GM23338 (cell line): ENCODE measurements at regions not wholly inside any gene's neighbourhood (a gene's known extent, or its start where the extent isn't known, plus 50 kb on each side); places are given as distances from the start of the nearest gene placed in this dataset.
A peak's percentile ranks its signal among the peaks of the same experiment; 100 is the strongest.

ENCODE experiments used
- ATAC-seq: fragments of 200-7000 bp; cut with Tn5 transposase; 3 replicates; pipeline ENCODE4 v1.9.1; 2020
- DNase-seq: peaks from one replicate; pipeline ENCODE4 v3.0.0-alpha.2; 2015; ENCODE audit warnings: low spot score
- H2AFZ ChIP-seq: fragments of 200-600 bp; sonication (generic); 2 replicates; pipeline ENCODE4 v1.8.0; 2016; ENCODE audit warnings: antibody characterized with exemption, mild to moderate bottlenecking, moderate library complexity
- H3F3A ChIP-seq: fragments of 200-600 bp; sonication (generic); replicated peaks from 2 replicates; pipeline ENCODE4 v1.8.0; 2017; ENCODE audit warnings: antibody characterized with exemption, mixed run types, low read depth
- H3K27ac ChIP-seq: fragments of 200-600 bp; sonication (generic); 2 replicates; pipeline ENCODE4 v1.6.1; 2016; ENCODE audit warnings: low read depth
- H3K27me3 ChIP-seq: fragments of 200-600 bp; sonication (generic); 2 replicates; pipeline ENCODE4 v1.8.0; 2016; ENCODE audit warnings: mild to moderate bottlenecking, mixed run types, moderate library complexity; ENCODE audit not compliant: insufficient read depth
- H3K36me3 ChIP-seq: fragments of 200-600 bp; sonication (generic); 2 replicates; pipeline ENCODE4 v1.8.0; 2016; ENCODE audit warnings: mild to moderate bottlenecking; ENCODE audit not compliant: insufficient read depth
- H3K4me1 ChIP-seq: fragments of 200-600 bp; sonication (generic); 2 replicates; pipeline ENCODE4 v1.8.0; 2016; ENCODE audit warnings: mild to moderate bottlenecking, moderate library complexity; ENCODE audit not compliant: insufficient read depth
- H3K4me2 ChIP-seq: fragments of 200-600 bp; sonication (generic); 2 replicates; pipeline ENCODE4 v1.7.1; 2017; ENCODE audit warnings: mixed run types
- H3K4me3 ChIP-seq: fragments of 200-600 bp; sonication (generic); 2 replicates; pipeline ENCODE4 v1.6.1; 2016; ENCODE audit warnings: mixed run types
- H3K79me2 ChIP-seq: fragments of 200-600 bp; sonication (generic); replicated peaks from 2 replicates; pipeline ENCODE4 v1.8.0; 2017; ENCODE audit warnings: mild to moderate bottlenecking; ENCODE audit not compliant: insufficient read depth
- H3K9me2 ChIP-seq: fragments of 200-600 bp; sonication (generic); 2 replicates; pipeline ENCODE4 v1.8.0; 2017; ENCODE audit not compliant: insufficient read depth
- H4K20me1 ChIP-seq: fragments of 200-600 bp; sonication (generic); replicated peaks from 2 replicates; pipeline ENCODE4 v1.8.0; 2017; ENCODE audit warnings: mild to moderate bottlenecking; ENCODE audit not compliant: insufficient read depth
- H3K27ac Mint-ChIP-seq: 2 replicates; pipeline ENCODE4 v1.8.0; 2020; ENCODE audit warnings: inconsistent platforms, mild to moderate bottlenecking, moderate library complexity, mixed read lengths
- H3K27me3 Mint-ChIP-seq: 3 replicates; pipeline ENCODE4 v1.8.0; 2022; ENCODE audit warnings: low read depth, mild to moderate bottlenecking, moderate library complexity, mixed read lengths, inconsistent platforms; ENCODE audit not compliant: insufficient read depth, poor library complexity
- H3K36me3 Mint-ChIP-seq: 3 replicates; pipeline ENCODE4 v1.8.0; 2021; ENCODE audit warnings: low read depth, mild to moderate bottlenecking, inconsistent platforms, moderate library complexity, mixed read lengths
- H3K4me1 Mint-ChIP-seq: 3 replicates; pipeline ENCODE4 v1.8.0; 2020; ENCODE audit warnings: mild to moderate bottlenecking, inconsistent platforms, mixed read lengths
- H3K4me3 Mint-ChIP-seq: 3 replicates; pipeline ENCODE4 v1.8.0; 2021; ENCODE audit warnings: moderate library complexity, mild to moderate bottlenecking, inconsistent platforms, mixed read lengths
- H3K9me3 Mint-ChIP-seq: 3 replicates; pipeline ENCODE4 v1.8.0; 2020; ENCODE audit warnings: moderate library complexity, mild to moderate bottlenecking, inconsistent platforms, mixed read lengths
- ETS1 ChIP-seq: IDR thresholded peaks from 2 replicates; pipeline ENCODE4 v1.6.1; 2016; ENCODE audit warnings: antibody characterized with exemption
- EZH2 ChIP-seq: fragments of 200-600 bp; sonication (generic); IDR thresholded peaks from one replicate; pipeline ENCODE4 v1.8.0; 2017; ENCODE audit warnings: antibody characterized with exemption, mild to moderate bottlenecking, low read depth; ENCODE audit not compliant: unreplicated experiment
- EZH2phosphoT487 ChIP-seq: fragments of 200-600 bp; sonication (generic); IDR thresholded peaks from one replicate; pipeline ENCODE4 v1.8.1; 2018; ENCODE audit warnings: antibody characterized with exemption; ENCODE audit not compliant: unreplicated experiment
- NANOG ChIP-seq: IDR thresholded peaks from 2 replicates; pipeline ENCODE4 v1.6.1; 2016; ENCODE audit warnings: antibody characterized with exemption, borderline replicate concordance
- POLR2AphosphoS5 ChIP-seq: IDR thresholded peaks from 2 replicates; pipeline ENCODE4 v1.6.1; 2016; ENCODE audit warnings: antibody characterized with exemption, low read depth
- REST ChIP-seq: IDR thresholded peaks from one replicate; pipeline ENCODE4 v1.6.1; 2018; ENCODE audit warnings: antibody characterized with exemption; ENCODE audit not compliant: unreplicated experiment
- STAT1 ChIP-seq: IDR thresholded peaks from one replicate; pipeline ENCODE4 v1.6.1; 2016; ENCODE audit warnings: antibody characterized with exemption; ENCODE audit not compliant: unreplicated experiment
- ZNF462 ChIP-seq: fragments of 250-450 bp; sonication (Bioruptor Pico); IDR thresholded peaks from 2 replicates; pipeline ENCODE4 v1.5.0; 2020; ENCODE audit warnings: mild to moderate bottlenecking, moderate library complexity

GRCh38 chr3:164890061-164890460, 188.2 kb downstream of the SI start (continued):
- TF ChIP-seq ZNF462 (CRISPR knock-in tag) (peak; percentile 46; the same call in 1 of the 2 replicates), EZH2 (no peak)

- no peaks in the 10 kb centered on the region; the same call in 2 of the 3 replicates for H3K9me3 Mint-ChIP-seq
- TF ChIP-seq EZH2 (no peak), NANOG (no peak), REST (no peak), ETS1 (no peak), EZH2phosphoT487 (no peak), STAT1 (no peak), POLR2AphosphoS5 (no peak)
Observed at GRCh38 chr3:164883171-164883570, 195.1 kb downstream of the SI start.

More at GRCh38 chr3:164883171-164883570, 195.1 kb downstream of the SI start:
- no peak for ATAC-seq
- no peak overlapping the region for H3K27ac ChIP-seq
- H3K27me3 ChIP-seq = no peaks in the 10 kb centered on the region
- H3K9me2 ChIP-seq = no peaks in the 10 kb centered on the region
- Mint-ChIP-seq H3K27me3 (peaks cover 5% of the 10 kb centered on the region), H3K27ac (no peak overlapping the region), H3K36me3 (no peaks in the 10 kb centered on the region; the same call in 2 of the 3 replicates), H3K4me1 (peaks cover 8% of the 10 kb centered on the region; the same call in 2 of the 3 replicates), H3K4me3 (no peak overlapping the region)
- H4K20me1 ChIP-seq = no peaks in the 10 kb centered on the region
- no peaks in the 10 kb centered on the region for H3K79me2 ChIP-seq
- no peaks in the 10 kb centered on the region for H3F3A ChIP-seq
- peaks cover 7% of the 10 kb centered on the region; the same call in 1 of the 2 replicates for H3K4me1 ChIP-seq
- DNase-seq = no peak
- H3K4me3 ChIP-seq = no peak overlapping the region
- H2AFZ ChIP-seq = no peak overlapping the region
- H3K36me3 ChIP-seq = no peaks in the 10 kb centered on the region
- no peak overlapping the region for H3K4me2 ChIP-seq
